ENCODE measurements at regions not wholly inside any gene's neighbourhood (a gene's known extent, or its start where the extent isn't known, plus 50 kb on each side); places are given as distances from the start of the nearest gene placed in this dataset.

- Histone ChIP-seq H3K4me1 (no peaks in the 10 kb centered on the region), H3K27ac (no peak overlapping the region), H3K9me3 (no peaks in the 10 kb centered on the region), H3K4me2 (no peak overlapping the region), H3K4me3 (no peak overlapping the region)
- FAIRE-seq, result no peak
- TF ChIP-seq CBX2 (IDR thresholded peaks at IDR 0.05; ENCODE audit: borderline replicate concordance, low read depth) (no peak), JUNB (IDR thresholded peaks at IDR 0.05) (no peak), HEYL (CRISPR knock-in tag; IDR thresholded peaks at IDR 0.05) (no peak), REST (IDR thresholded peaks at IDR 0.05) (no peak), SREBF2 (IDR thresholded peaks at IDR 0.05) (no peak), POLR2AphosphoS2 (conservative IDR thresholded peaks at IDR 0.05; ENCODE audit: low read length) (no peak), CHD4 (IDR thresholded peaks at IDR 0.05; ENCODE audit: borderline replicate concordance) (no peak), TFCP2L1 (CRISPR knock-in tag; IDR thresholded peaks at IDR 0.05) (no peak), ZFP36 (IDR thresholded peaks at IDR 0.05; ENCODE audit: borderline replicate concordance, partially characterized antibody) (no peak)
- no peak for DNase-seq (ENCODE audit: low read depth in 1 of 2, low spot score in 1 of 2)
- 28% methylated on average over 1 of the region's 1 CpG for WGBS (ENCODE audit: missing lambda C conversion rate)
- POLR2A ChIA-PET, result no interaction called here
- CTCF ChIA-PET, result no interaction called here
- no peak for ATAC-seq
These were observed 597.4 kb upstream of the HS3ST5 start for GRCh38 chr6:114940181-114940580.

- no peak for FAIRE-seq
- CTCF ChIA-PET, result no interaction called here
- H3K9me3 ChIP-seq, result no peaks in the 10 kb centered on the region
- WGBS (ENCODE audit: missing lambda C conversion rate), result 3% methylated on average over 2 of the region's 2 CpGs
- no peak overlapping the region for H3K4me3 ChIP-seq
- no peak for ATAC-seq
- no peak overlapping the region for H3K27ac ChIP-seq
- peak; percentile 78 for TF ChIP-seq MAFK (IDR thresholded peaks at IDR 0.05; ENCODE audit: partially characterized antibody)
- TF ChIP-seq NR3C1 (IDR thresholded peaks at IDR 0.05), result no peak
- TF ChIP-seq CBX2 (IDR thresholded peaks at IDR 0.05; ENCODE audit: borderline replicate concordance, low read depth), result no peak
- no peak for TF ChIP-seq ZFP36 (IDR thresholded peaks at IDR 0.05; ENCODE audit: borderline replicate concordance, partially characterized antibody)
- no peak for TF ChIP-seq ATOH8 (CRISPR knock-in tag; IDR thresholded peaks at IDR 0.05; ENCODE audit: low read depth)
- H3K4me1 ChIP-seq, result no peaks in the 10 kb centered on the region
- DNase-seq (ENCODE audit: low read depth in 1 of 2, low spot score in 1 of 2), result no peak
- POLR2A ChIA-PET, result no interaction called here
- H3K4me2 ChIP-seq, result no peak overlapping the region
These were observed 596.8 kb upstream of the HS3ST5 start for GRCh38 chr6:114939630-114940029.

GRCh38 chr6:114936080-114936479 lies 593.3 kb upstream of the HS3ST5 start:
- no peak overlapping the region for H3K4me3 ChIP-seq
- no peak for ATAC-seq
- FAIRE-seq, result no peak
- no peak for TF ChIP-seq FOSL2 (IDR thresholded peaks at IDR 0.05)
- no peak for TF ChIP-seq FOSL2 (CRISPR knock-in tag; IDR thresholded peaks at IDR 0.05)
- TF ChIP-seq NFE2L2 (conservative IDR thresholded peaks at IDR 0.05; ENCODE audit: low read length), result no peak
- no peak for TF ChIP-seq ESRRA (IDR thresholded peaks at IDR 0.05; ENCODE audit: borderline replicate concordance, low read length)
- no peak for TF ChIP-seq RFX5 (IDR thresholded peaks at IDR 0.05)
- no peak for TF ChIP-seq HDAC2 (IDR thresholded peaks at IDR 0.05)
- H3K4me2 ChIP-seq, result no peak overlapping the region
- H3K9me3 ChIP-seq, result no peaks in the 10 kb centered on the region
- 0% methylated on average over 1 of the region's 1 CpG for WGBS (ENCODE audit: missing lambda C conversion rate)
- no peak overlapping the region for H3K27ac ChIP-seq
- POLR2A ChIA-PET, result no interaction called here
- DNase-seq (ENCODE audit: low read depth in 1 of 2, low spot score in 1 of 2), result no peak
- H3K4me1 ChIP-seq, result no peaks in the 10 kb centered on the region
- CTCF ChIA-PET, result no interaction called here

GRCh38 chr6:114934079-114934478 lies 591.3 kb upstream of the HS3ST5 start:
- POLR2A ChIA-PET, result no interaction called here
- Histone ChIP-seq H3K27ac (no peak overlapping the region), H3K4me1 (no peaks in the 10 kb centered on the region), H3K9me3 (no peaks in the 10 kb centered on the region), H3K4me2 (no peak overlapping the region), H3K4me3 (no peak overlapping the region)
- WGBS (ENCODE audit: missing lambda C conversion rate), result 0% methylated on average over 1 of the region's 1 CpG
- no peak for FAIRE-seq
- TF ChIP-seq FOXS1 (CRISPR knock-in tag; IDR thresholded peaks at IDR 0.05) (no peak), ZNF302 (CRISPR knock-in tag; IDR thresholded peaks at IDR 0.05) (no peak), ESRRA (IDR thresholded peaks at IDR 0.05; ENCODE audit: borderline replicate concordance, low read length) (no peak), HMGXB4 (CRISPR knock-in tag; IDR thresholded peaks at IDR 0.05; ENCODE audit: borderline replicate concordance) (no peak), ATOH8 (CRISPR knock-in tag; IDR thresholded peaks at IDR 0.05; ENCODE audit: low read depth) (no peak), CEBPB (IDR thresholded peaks at IDR 0.05) (no peak), NPAS2 (CRISPR knock-in tag; IDR thresholded peaks at IDR 0.05; ENCODE audit: borderline replicate concordance) (no peak), RAD21 (conservative IDR thresholded peaks at IDR 0.05 in 1 of 2, IDR thresholded peaks at IDR 0.05 in 1 of 2) (no peak)
- no peak for ATAC-seq
- no peak for DNase-seq (ENCODE audit: low read depth in 1 of 2, low spot score in 1 of 2)
- CTCF ChIA-PET, result no interaction called here
